Testis (tissue), 2 donors: ENCODE measurements at regions not wholly inside any gene's neighbourhood (a gene's known extent, or its start where the extent isn't known, plus 50 kb on each side); places are given as distances from the start of the nearest gene placed in this dataset.

Experiments used
- CTCF ChIP-seq, 3 experiments: fragments of 450-650 bp in 2 of 3; fragments of 200-600 bp in 1 of 3; sonication (generic) in 1 of 3; IDR thresholded peaks; one replicate each; pipeline ENCODE4 v1.5.1; 2016 to 2019; ENCODE audit warnings: antibody characterized with exemption in 3 of 3, mild to moderate bottlenecking in 2 of 3, moderate library complexity in 1 of 3
- POLR2A ChIP-seq: fragments of 450-650 bp; IDR thresholded peaks from one replicate; pipeline ENCODE4 v1.6.1; 2017; ENCODE audit warnings: antibody characterized with exemption, mild to moderate bottlenecking, moderate library complexity

- TF ChIP-seq CTCF (IDR thresholded peaks at IDR 0.05) (no peak), POLR2A (no peak)
These were observed 59.9 kb upstream of the POU2AF1 start for GRCh38 chr11:111438846-111439520.
